Osteocyte (in vitro differentiated cells): ENCODE measurements at regions not wholly inside any gene's neighbourhood (a gene's known extent, or its start where the extent isn't known, plus 50 kb on each side); places are given as distances from the start of the nearest gene placed in this dataset.

Source experiments
- DNase-seq: peaks from one replicate; pipeline ENCODE4 v3.0.0; 2021; ENCODE audit warnings: mixed read lengths; ENCODE audit not compliant: unreplicated experiment; ENCODE audit errors: extremely low spot score
- H3K27ac Mint-ChIP-seq: one replicate; pipeline ENCODE4 v1.8.0; 2021; ENCODE audit warnings: mild to moderate bottlenecking, mixed read lengths; ENCODE audit not compliant: unreplicated experiment
- H3K27me3 Mint-ChIP-seq: one replicate; pipeline ENCODE4 v1.8.0; 2021; ENCODE audit warnings: mixed read lengths; ENCODE audit not compliant: unreplicated experiment
- H3K36me3 Mint-ChIP-seq: one replicate; pipeline ENCODE4 v1.8.0; 2021; ENCODE audit warnings: mixed read lengths; ENCODE audit not compliant: unreplicated experiment
- H3K4me1 Mint-ChIP-seq: one replicate; pipeline ENCODE4 v1.8.0; 2021; ENCODE audit warnings: mixed read lengths; ENCODE audit not compliant: unreplicated experiment
- H3K4me3 Mint-ChIP-seq: one replicate; pipeline ENCODE4 v1.8.0; 2021; ENCODE audit warnings: mild to moderate bottlenecking, moderate library complexity, mixed read lengths; ENCODE audit not compliant: unreplicated experiment
- H3K9me3 Mint-ChIP-seq: one replicate; pipeline ENCODE4 v1.8.0; 2021; ENCODE audit warnings: mixed read lengths; ENCODE audit not compliant: unreplicated experiment
- CTCF ChIP-seq: fragments of 200-600 bp; sonication (generic); IDR thresholded peaks from 2 replicates; pipeline ENCODE4 v1.5.0; 2021; ENCODE audit warnings: antibody characterized with exemption, mild to moderate bottlenecking, moderate library complexity

GRCh38 chr3:162119651-162120050 is 623.0 kb downstream of the OTOL1 start:
- no peak for TF ChIP-seq CTCF
- H3K27me3 Mint-ChIP-seq, result no peaks in the 10 kb centered on the region
- H3K9me3 Mint-ChIP-seq, result no peaks in the 10 kb centered on the region
- peaks cover 5% of the 10 kb centered on the region for H3K4me1 Mint-ChIP-seq
- no peak overlapping the region for H3K27ac Mint-ChIP-seq
- no peak overlapping the region for H3K4me3 Mint-ChIP-seq
- no peaks in the 10 kb centered on the region for H3K36me3 Mint-ChIP-seq
- no peak for DNase-seq

GRCh38 chr3:162122405-162122804 is 625.8 kb downstream of the OTOL1 start:
- Mint-ChIP-seq H3K27me3 (no peaks in the 10 kb centered on the region), H3K36me3 (no peaks in the 10 kb centered on the region), H3K4me1 (peaks cover 5% of the 10 kb centered on the region), H3K4me3 (no peak overlapping the region), H3K9me3 (no peaks in the 10 kb centered on the region), H3K27ac (no peak overlapping the region)
- TF ChIP-seq CTCF, result no peak
- no peak for DNase-seq

- no peak for TF ChIP-seq CTCF
- Mint-ChIP-seq H3K36me3 (no peaks in the 10 kb centered on the region), H3K27ac (no peak overlapping the region), H3K4me3 (no peak overlapping the region), H3K9me3 (no peaks in the 10 kb centered on the region), H3K27me3 (no peaks in the 10 kb centered on the region), H3K4me1 (peaks cover 5% of the 10 kb centered on the region)
- no peak for DNase-seq
Observed at GRCh38 chr3:162125790-162126189, 629.2 kb downstream of the OTOL1 start.

GRCh38 chr3:162130582-162130981 is 634.0 kb downstream of the OTOL1 start:
- Mint-ChIP-seq H3K4me1 (no peaks in the 10 kb centered on the region), H3K27ac (no peak overlapping the region), H3K36me3 (no peaks in the 10 kb centered on the region), H3K4me3 (no peak overlapping the region), H3K27me3 (no peaks in the 10 kb centered on the region), H3K9me3 (no peaks in the 10 kb centered on the region)
- TF ChIP-seq CTCF, result no peak
- DNase-seq, result no peak

- Mint-ChIP-seq H3K9me3 (no peaks in the 10 kb centered on the region), H3K27me3 (no peaks in the 10 kb centered on the region), H3K36me3 (no peaks in the 10 kb centered on the region), H3K27ac (no peak overlapping the region), H3K4me1 (no peaks in the 10 kb centered on the region), H3K4me3 (no peak overlapping the region)
- TF ChIP-seq CTCF, result no peak
- DNase-seq, result no peak
Observed at GRCh38 chr3:162132981-162133380, 636.4 kb downstream of the OTOL1 start.
